Kidney (tissue), 13 donors: ENCODE measurements at regions not wholly inside any gene's neighbourhood (a gene's known extent, or its start where the extent isn't known, plus 50 kb on each side); places are given as distances from the start of the nearest gene placed in this dataset.

Source experiments
- DNase-seq, 5 donors: peaks; one replicate each; pipeline ENCODE4 v3.0.0-alpha.2; 2013 to 2020
- FAIRE-seq: peaks from 2 replicates; lab custom pipeline; 2012; peaks lifted over from hg19 to GRCh38; lab: Jason Lieb, UNC
- H3K27ac ChIP-seq, 2 donors: one replicate each; pipeline ENCODE4 v1.7.0; 2013; ENCODE audit warnings: low read depth in 2 of 2, low read length in 2 of 2, inconsistent platforms in 1 of 2
- H3K27me3 ChIP-seq: one replicate; pipeline ENCODE4 v1.7.1; 2013; ENCODE audit warnings: low read length, inconsistent platforms; ENCODE audit not compliant: control insufficient read depth, insufficient read depth
- H3K36me3 ChIP-seq, 3 donors: one replicate each; pipeline versions ENCODE4 v1.7.0 to v1.7.1; 2013; ENCODE audit warnings: low read length in 3 of 3, control low read depth in 1 of 3, inconsistent platforms in 1 of 3; ENCODE audit not compliant: insufficient read depth in 3 of 3, control insufficient read depth in 2 of 3
- H3K4me1 ChIP-seq, 3 donors: one replicate each; pipeline versions ENCODE4 v1.7.0 to v1.7.1; 2013; ENCODE audit warnings: low read length in 3 of 3, inconsistent platforms in 1 of 3, low read depth in 1 of 3; ENCODE audit not compliant: control insufficient read depth in 2 of 3, insufficient read depth in 2 of 3
- H3K4me3 ChIP-seq, 3 donors: one replicate each; pipeline versions ENCODE4 v1.7.0 to v1.8.1; 2013; ENCODE audit warnings: low read length in 3 of 3, control low read depth in 1 of 3, inconsistent platforms in 1 of 3
- H3K9ac ChIP-seq, 3 donors: one replicate each; pipeline versions ENCODE4 v1.7.0 to v1.7.1; 2013; ENCODE audit warnings: low read length in 3 of 3, control low read depth in 1 of 3, inconsistent platforms in 1 of 3
- H3K9me3 ChIP-seq, 3 donors: one replicate each; pipeline versions ENCODE4 v1.7.0 to v1.7.1; 2013; ENCODE audit warnings: low read length in 3 of 3, control low read depth in 1 of 3, inconsistent platforms in 1 of 3; ENCODE audit not compliant: control insufficient read depth in 2 of 3, insufficient read depth in 1 of 3
- intact Hi-C: fragments of 100-400 bp; cut with DNase I; formaldehyde crosslinking; loops from one replicate; pipeline ENCODE4 v1.11.1; 2022
- TF ChIP-seq, protein P1 (sequence below): IDR thresholded peaks from 3 replicates; pipeline ENCODE4 v1.5.1; 2012; ENCODE audit warnings: mild to moderate bottlenecking, moderate library complexity, borderline replicate concordance; ENCODE audit not compliant: insufficient read depth; ENCODE audit errors: extremely low read depth
- donor health status: control.
- donor health status: control.
- donor health status: control.
- donor health status: control.
- donor health status: control.
- donor health status: DM: yes; HTN: yes; CAD: no.
- donor health status: Normal renal cell carcinoma (clear cell type).

DNA sequence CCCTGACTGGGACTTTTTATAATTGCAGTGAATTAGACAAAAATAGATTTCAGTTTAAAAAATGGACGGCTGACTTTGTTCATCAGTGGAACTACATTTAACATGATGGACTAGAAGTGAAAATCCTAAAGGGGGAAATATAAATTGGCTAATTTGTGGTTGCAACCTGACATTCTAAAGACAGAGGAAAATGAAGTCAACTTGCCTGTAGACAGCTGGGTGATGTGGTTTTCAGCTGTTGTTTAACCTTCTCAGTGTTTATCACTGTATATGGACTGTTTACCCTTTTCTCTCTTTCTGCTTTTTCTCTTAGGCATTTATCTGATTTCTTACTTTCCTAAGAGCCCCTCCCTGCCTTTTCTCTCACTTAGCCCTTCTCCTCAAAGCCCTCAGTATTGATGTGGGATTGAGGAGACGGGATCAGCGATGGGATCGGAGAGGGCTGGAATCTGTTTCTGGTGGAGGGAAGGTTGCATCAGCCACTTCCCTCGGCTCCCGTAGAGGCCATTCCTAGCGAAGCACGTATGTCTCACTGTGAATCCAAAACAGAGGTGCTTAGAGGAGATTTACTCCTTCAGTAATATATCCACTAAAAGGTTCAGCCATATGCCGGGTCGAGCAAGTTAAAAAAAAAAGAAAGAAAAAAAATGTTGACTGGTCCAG is 109.0 kb upstream of the KLF6 start:
- H3K4me3 ChIP-seq: no peak overlapping the region
- TF ChIP-seq, protein P1, sequence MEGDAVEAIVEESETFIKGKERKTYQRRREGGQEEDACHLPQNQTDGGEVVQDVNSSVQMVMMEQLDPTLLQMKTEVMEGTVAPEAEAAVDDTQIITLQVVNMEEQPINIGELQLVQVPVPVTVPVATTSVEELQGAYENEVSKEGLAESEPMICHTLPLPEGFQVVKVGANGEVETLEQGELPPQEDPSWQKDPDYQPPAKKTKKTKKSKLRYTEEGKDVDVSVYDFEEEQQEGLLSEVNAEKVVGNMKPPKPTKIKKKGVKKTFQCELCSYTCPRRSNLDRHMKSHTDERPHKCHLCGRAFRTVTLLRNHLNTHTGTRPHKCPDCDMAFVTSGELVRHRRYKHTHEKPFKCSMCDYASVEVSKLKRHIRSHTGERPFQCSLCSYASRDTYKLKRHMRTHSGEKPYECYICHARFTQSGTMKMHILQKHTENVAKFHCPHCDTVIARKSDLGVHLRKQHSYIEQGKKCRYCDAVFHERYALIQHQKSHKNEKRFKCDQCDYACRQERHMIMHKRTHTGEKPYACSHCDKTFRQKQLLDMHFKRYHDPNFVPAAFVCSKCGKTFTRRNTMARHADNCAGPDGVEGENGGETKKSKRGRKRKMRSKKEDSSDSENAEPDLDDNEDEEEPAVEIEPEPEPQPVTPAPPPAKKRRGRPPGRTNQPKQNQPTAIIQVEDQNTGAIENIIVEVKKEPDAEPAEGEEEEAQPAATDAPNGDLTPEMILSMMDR: no peak
- H3K9me3 ChIP-seq: no peaks in the 10 kb centered on the region
- H3K9ac ChIP-seq: no peak overlapping the region
- intact Hi-C loops: no loop called here
- H3K27ac ChIP-seq: no peak overlapping the region
- no peak for DNase-seq
- no peak for FAIRE-seq
- H3K4me1 ChIP-seq: no peaks in the 10 kb centered on the region
- no peaks in the 10 kb centered on the region for H3K27me3 ChIP-seq
- no peaks in the 10 kb centered on the region for H3K36me3 ChIP-seq

DNA sequence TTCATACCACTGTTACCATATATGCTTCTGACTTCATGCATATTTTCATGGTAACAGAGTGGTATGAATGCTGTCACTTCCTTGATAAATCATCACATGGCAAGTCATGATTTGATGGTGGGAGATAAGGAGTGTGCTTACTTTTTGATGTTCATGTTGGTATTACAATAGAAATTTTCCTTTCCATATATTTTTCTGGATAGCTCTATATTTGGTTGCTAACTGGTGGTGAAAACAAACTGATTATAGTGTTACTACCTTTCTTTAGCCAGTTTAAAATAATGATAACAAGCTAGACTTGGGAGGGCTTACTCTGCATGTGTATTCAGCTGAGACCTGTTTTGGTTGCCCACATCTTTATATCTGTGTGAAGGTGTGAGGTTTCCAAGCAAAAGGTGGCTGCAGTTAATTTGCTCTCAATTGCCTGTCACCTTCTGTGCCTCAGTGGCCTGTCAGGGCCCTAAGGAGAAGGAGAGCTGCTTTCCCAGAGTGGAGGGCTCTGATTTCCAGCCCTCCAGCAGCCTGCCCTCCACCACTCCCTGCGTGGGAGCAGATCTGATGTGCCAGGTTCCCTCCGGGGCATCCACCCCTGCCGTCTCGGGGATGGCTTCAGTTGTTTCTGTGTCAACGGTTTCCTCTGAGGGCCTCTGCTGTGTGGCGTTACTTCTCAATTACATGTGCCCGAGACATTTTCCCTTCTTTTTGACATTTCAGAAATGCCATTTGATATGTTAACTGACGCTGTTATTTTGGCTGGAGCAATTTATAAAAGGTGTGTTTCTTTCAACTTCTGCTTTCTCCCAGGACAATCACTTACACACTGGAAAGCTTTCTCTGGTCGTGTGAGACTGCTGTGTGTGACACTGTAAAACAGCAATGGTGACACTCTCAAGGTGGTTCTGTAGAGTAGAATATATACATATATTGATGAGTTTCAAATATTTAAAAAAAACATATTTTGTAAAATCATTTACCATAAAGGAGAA is 107.7 kb upstream of the KLF6 start:
- peaks cover 0 to 7% (median 4%) of the 10 kb centered on the region in 3 donors for H3K4me1 ChIP-seq
- TF ChIP-seq, protein P1: no peak
- H3K9ac ChIP-seq: no peak overlapping the region
- H3K4me3 ChIP-seq: no peak overlapping the region
- H3K27ac ChIP-seq: no peak overlapping the region
- peak in 4 of 5 donors; percentile 63 to 77 (median 72) for DNase-seq
- H3K27me3 ChIP-seq: no peaks in the 10 kb centered on the region
- H3K36me3 ChIP-seq: no peaks in the 10 kb centered on the region
- intact Hi-C loops: no loop called here
- FAIRE-seq: no peak
- H3K9me3 ChIP-seq: no peaks in the 10 kb centered on the region

DNA sequence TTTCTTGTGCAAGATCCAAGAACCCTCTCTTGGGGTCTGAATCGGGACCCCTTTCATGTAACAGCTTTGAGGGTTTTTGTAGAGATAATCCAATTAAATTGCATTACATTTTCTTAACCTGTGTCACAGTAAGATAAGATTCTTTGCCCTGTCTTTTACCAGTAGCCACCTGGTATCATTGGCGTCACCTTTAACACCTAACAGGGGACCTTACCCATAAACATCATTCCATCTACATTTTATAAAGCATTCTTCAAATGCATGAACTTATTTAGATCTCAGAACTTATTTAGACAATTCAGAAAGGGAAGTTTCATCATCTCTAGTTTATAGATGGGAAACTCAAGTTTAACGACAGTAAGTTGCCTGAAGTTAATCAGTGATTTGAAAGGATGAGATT is 106.4 kb upstream of the KLF6 start:
- DNase-seq (no peak), FAIRE-seq (no peak)
- Histone ChIP-seq H3K27ac (no peak overlapping the region), H3K9me3 (no peaks in the 10 kb centered on the region), H3K4me1 (peaks cover 0 to 17% (median 10%) of the 10 kb centered on the region in 3 donors), H3K4me3 (no peak overlapping the region), H3K36me3 (no peaks in the 10 kb centered on the region), H3K9ac (no peak overlapping the region), H3K27me3 (no peaks in the 10 kb centered on the region)
- intact Hi-C loops: no loop called here
- TF ChIP-seq, protein P1: no peak
